Pancreas (tissue), 10 donors: ENCODE measurements at regions not wholly inside any gene's neighbourhood (a gene's known extent, or its start where the extent isn't known, plus 50 kb on each side); places are given as distances from the start of the nearest gene placed in this dataset.

ENCODE experiments used
- ATAC-seq, 4 donors: fragments of 200-7000 bp; cut with Tn5 transposase; one replicate each; pipeline versions ENCODE4 v1.8.0 to v1.9.1; 2020; ENCODE audit warnings: mild to moderate bottlenecking in 4 of 4, moderate library complexity in 4 of 4
- DNase-seq, 6 donors: peaks; one replicate each; pipeline ENCODE4 v3.0.0-alpha.2; 2020
- FAIRE-seq: peaks from 2 replicates; lab custom pipeline; 2012; peaks lifted over from hg19 to GRCh38; lab: Jason Lieb, UNC
- H3K27ac ChIP-seq, 4 donors: fragments of 200-600 bp; sonication (generic); 1 replicate in 3 of 4; 2 replicates in 1 of 4; pipeline versions ENCODE4 v1.5.0 to v1.8.0; 2020
- H3K27me3 ChIP-seq, 4 donors: fragments of 200-600 bp; one replicate each; pipeline ENCODE4 v1.8.0; 2021
- H3K36me3 ChIP-seq, 3 donors: fragments of 200-600 bp; sonication (generic) in 1 of 3; one replicate each; pipeline versions ENCODE4 v1.5.0 to v1.8.0; 2020 to 2021
- H3K4me1 ChIP-seq, 3 donors: fragments of 200-600 bp; one replicate each; pipeline ENCODE4 v1.8.0; 2021
- H3K4me3 ChIP-seq, 4 donors: fragments of 200-600 bp; sonication (generic) in 2 of 4; one replicate each; pipeline versions ENCODE4 v1.5.0 to v1.8.0; 2020 to 2021
- H3K9me3 ChIP-seq, 4 donors: fragments of 200-600 bp; one replicate each; pipeline ENCODE4 v1.8.0; 2021
- WGBS, 2 donors: extraction: QIAGEN DNeasy Blood & Tissue Kit; methylation state at CpG; one replicate each; pipeline ENCODE4 v1.1.7; 2013; 5-methylcytosine and 5-hydroxymethylcytosine counted together
- intact Hi-C, 3 donors: fragments of 100-400 bp; cut with DNase I; formaldehyde crosslinking; loops; one replicate each; pipeline versions ENCODE4 v1.11.1 to v1.14.2; 2022
- TF ChIP-seq, protein P1 (sequence below), 4 donors: fragments of 200-600 bp; sonication (generic) in 3 of 4; IDR thresholded peaks; one replicate each; pipeline versions ENCODE4 v1.5.0 to v1.8.0; 2021; ENCODE audit warnings: antibody characterized with exemption in 4 of 4
- donor health status: healthy with polysubstance abuse.
- donor health status: DM: no; HTN: no; CAD: no; lungs with moderate emphysema.
- donor health status: DM: no; HTN: no; CAD: no.
- donor health status: control.
- donor health status: control.
- donor health status: Bipolar disorder and iron deficiency.
- donor health status: DM: yes; HTN: yes; CAD: no.
- donor health status: DM: no; HTN: no; CAD: no.
- donor health status: DM: no; HTN: no; CAD: no.
- donor health status: DM: yes; HTN: yes; CAD: no.

DNA sequence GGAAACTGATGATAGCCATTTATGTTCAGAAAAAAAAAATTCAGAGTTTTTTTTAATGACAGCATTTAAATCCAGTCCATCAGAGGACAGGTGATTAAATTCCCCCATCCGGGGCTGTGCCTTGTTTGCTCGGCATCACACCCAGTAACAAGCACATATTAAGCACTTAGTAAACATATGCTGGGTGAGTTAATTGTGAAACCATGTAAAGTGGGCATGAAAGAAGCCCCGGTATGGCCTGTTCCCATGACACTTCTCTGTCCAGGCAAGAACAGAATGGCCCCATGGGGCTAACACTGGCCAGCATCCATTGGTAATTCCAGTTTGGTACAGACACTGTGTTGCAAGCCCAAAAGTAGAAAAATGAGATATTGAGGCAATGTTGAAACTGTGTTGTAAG, 220.8 kb upstream of the RNF32 start:
- no peaks in the 10 kb centered on the region for H3K27me3 ChIP-seq
- H3K9me3 ChIP-seq, result no peaks in the 10 kb centered on the region
- no peaks in the 10 kb centered on the region for H3K4me1 ChIP-seq
- WGBS, 2 donors, result 67 to 76% methylated on average over 3 of the region's 3 CpGs
- FAIRE-seq, result no peak
- H3K36me3 ChIP-seq, result no peaks in the 10 kb centered on the region
- TF ChIP-seq, protein P1, sequence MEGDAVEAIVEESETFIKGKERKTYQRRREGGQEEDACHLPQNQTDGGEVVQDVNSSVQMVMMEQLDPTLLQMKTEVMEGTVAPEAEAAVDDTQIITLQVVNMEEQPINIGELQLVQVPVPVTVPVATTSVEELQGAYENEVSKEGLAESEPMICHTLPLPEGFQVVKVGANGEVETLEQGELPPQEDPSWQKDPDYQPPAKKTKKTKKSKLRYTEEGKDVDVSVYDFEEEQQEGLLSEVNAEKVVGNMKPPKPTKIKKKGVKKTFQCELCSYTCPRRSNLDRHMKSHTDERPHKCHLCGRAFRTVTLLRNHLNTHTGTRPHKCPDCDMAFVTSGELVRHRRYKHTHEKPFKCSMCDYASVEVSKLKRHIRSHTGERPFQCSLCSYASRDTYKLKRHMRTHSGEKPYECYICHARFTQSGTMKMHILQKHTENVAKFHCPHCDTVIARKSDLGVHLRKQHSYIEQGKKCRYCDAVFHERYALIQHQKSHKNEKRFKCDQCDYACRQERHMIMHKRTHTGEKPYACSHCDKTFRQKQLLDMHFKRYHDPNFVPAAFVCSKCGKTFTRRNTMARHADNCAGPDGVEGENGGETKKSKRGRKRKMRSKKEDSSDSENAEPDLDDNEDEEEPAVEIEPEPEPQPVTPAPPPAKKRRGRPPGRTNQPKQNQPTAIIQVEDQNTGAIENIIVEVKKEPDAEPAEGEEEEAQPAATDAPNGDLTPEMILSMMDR (IDR thresholded peaks at IDR 0.05), result no peak
- no peak for DNase-seq
- ATAC-seq, result no peak
- no peak overlapping the region for H3K4me3 ChIP-seq
- H3K27ac ChIP-seq, result no peak overlapping the region
- intact Hi-C loops, result no loop called here

DNA sequence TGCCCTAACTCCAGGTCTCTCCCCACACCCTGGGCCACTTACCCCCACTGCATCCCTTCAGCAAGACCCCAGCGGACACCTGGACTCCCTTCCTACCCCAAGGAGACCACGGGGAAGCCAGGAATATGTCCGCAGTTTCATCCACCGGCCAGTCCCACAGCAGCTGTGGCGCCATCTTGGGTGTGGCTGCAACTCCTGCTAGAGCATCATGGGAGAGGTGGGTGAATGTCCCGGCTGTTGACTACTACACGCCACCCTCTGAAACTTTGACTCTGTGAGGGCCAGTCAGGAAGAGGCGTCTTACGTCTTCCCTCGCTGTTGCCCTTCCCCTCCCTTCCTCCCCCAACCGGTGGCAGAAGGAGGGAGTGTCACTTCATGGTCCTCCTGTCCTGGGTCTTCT, 238.3 kb upstream of the RNF32 start:
- intact Hi-C loops, result no loop called here
- no peak for FAIRE-seq
- TF ChIP-seq, protein P1 (IDR thresholded peaks at IDR 0.05), result no peak
- H3K27me3 ChIP-seq, result no peaks in the 10 kb centered on the region
- H3K9me3 ChIP-seq, result no peaks in the 10 kb centered on the region
- no peak for ATAC-seq
- H3K4me3 ChIP-seq, result no peak overlapping the region
- no peak overlapping the region for H3K27ac ChIP-seq
- DNase-seq, result no peak
- no peaks in the 10 kb centered on the region for H3K4me1 ChIP-seq
- 90 to 96% methylated on average over 10 to 11 of the region's 11 CpGs for WGBS, 2 donors
- H3K36me3 ChIP-seq, result no peaks in the 10 kb centered on the region

DNA sequence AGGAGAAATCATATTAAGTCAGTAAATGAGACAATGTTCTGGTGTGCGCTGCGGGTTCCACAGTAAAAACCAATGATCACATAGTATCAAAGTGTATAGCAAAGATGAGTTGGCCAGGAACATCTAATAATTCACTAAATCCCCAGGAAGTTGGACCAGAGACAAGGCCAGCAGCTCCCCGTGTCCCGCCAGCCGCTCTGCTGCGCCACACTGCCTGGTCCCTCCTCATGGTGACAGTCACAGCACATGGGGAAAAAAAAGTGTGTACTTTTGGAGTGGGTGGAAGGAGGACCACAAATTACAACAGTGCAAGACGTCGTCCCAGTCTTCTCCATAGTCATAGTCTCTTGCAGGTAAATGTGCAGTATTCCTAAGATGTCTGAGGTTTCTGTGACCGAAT, 239.0 kb upstream of the RNF32 start:
- DNase-seq, result no peak
- Histone ChIP-seq H3K27ac (no peak overlapping the region), H3K9me3 (no peaks in the 10 kb centered on the region), H3K4me3 (no peak overlapping the region), H3K36me3 (no peaks in the 10 kb centered on the region), H3K27me3 (no peaks in the 10 kb centered on the region), H3K4me1 (no peaks in the 10 kb centered on the region)
- intact Hi-C loops, result no loop called here
- no peak for FAIRE-seq
- TF ChIP-seq, protein P1 (IDR thresholded peaks at IDR 0.05), result no peak
- ATAC-seq, result no peak
- WGBS, 2 donors, result 75 to 81% methylated on average over 9 of the region's 9 CpGs

DNA sequence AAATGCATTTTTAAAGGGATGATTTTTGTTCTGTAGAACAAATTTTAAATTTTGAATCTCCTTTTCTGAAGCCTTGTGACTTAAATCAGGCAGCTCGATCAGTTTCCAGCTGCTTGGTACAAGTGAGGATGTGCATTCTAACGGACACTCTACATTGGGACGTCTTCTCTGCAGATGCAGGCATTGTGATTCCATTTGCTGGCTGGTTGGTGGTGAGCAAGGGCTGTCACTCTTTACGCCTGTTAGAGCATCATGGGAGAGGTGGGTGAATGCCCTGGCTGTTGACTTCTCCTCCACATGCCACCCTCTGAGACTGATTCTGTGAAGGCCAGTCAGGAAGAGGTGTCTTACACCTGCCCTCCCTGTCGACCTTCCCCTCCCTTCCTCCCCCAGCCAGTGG, 240.5 kb upstream of the RNF32 start:
- 44 to 56% methylated on average over 5 of the region's 5 CpGs for WGBS, 2 donors

DNA sequence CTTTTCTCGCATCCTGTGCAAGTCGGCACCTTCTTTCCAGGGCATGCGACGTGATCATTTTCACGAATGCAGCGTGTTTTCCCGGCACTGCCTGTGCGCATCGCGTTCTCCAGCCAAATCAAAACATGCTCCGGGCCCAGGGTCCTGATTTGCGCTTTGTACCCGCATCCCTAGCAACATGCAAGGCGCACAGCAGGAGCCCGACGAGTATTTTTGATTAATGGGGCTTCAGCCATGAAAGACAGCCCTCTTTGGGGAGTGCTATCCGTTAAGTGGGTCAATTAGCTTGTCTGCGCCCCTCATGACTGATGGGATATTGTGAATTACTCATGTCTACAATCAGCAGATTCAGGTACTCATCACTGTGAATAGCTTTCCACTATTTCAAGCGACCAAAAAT, 243.3 kb upstream of the RNF32 start:
- Histone ChIP-seq H3K9me3 (no peaks in the 10 kb centered on the region), H3K36me3 (no peaks in the 10 kb centered on the region), H3K27me3 (no peaks in the 10 kb centered on the region), H3K4me1 (no peaks in the 10 kb centered on the region), H3K27ac (no peak overlapping the region), H3K4me3 (no peak overlapping the region)
- intact Hi-C loops, result no loop called here
- 73 to 80% methylated on average over 19 of the region's 19 CpGs for WGBS, 2 donors
- no peak for DNase-seq
- TF ChIP-seq, protein P1 (IDR thresholded peaks at IDR 0.05), result no peak
- no peak for ATAC-seq
- no peak for FAIRE-seq

More for the DNA sequence above, 240.5 kb upstream of the RNF32 start:
- no peak overlapping the region for H3K27ac ChIP-seq
- TF ChIP-seq, protein P1 (IDR thresholded peaks at IDR 0.05), result no peak
- intact Hi-C loops, result no loop called here
- FAIRE-seq (no peak), DNase-seq (no peak), ATAC-seq (no peak)
- no peaks in the 10 kb centered on the region for H3K9me3 ChIP-seq
- H3K36me3 ChIP-seq, result no peaks in the 10 kb centered on the region
- H3K27me3 ChIP-seq, result no peaks in the 10 kb centered on the region
- H3K4me1 ChIP-seq, result no peaks in the 10 kb centered on the region
- no peak overlapping the region for H3K4me3 ChIP-seq
